Astrocyte (in vitro differentiated cells and primary cell): ENCODE measurements at regions not wholly inside any gene's neighbourhood (a gene's known extent, or its start where the extent isn't known, plus 50 kb on each side); places are given as distances from the start of the nearest gene placed in this dataset.

Experiments used
- EZH2 ChIP-seq: IDR thresholded peaks from 2 replicates; pipeline ENCODE4 v1.6.1; 2012; ENCODE audit warnings: mild to moderate bottlenecking, low read length, inconsistent platforms; ENCODE audit not compliant: insufficient read depth
- TF ChIP-seq, protein P1 (sequence below): IDR thresholded peaks from 2 replicates; pipeline ENCODE4 v1.5.1; 2011; ENCODE audit warnings: low read depth, mild to moderate bottlenecking, inconsistent platforms, low read length, moderate library complexity; ENCODE audit not compliant: insufficient read depth

DNA sequence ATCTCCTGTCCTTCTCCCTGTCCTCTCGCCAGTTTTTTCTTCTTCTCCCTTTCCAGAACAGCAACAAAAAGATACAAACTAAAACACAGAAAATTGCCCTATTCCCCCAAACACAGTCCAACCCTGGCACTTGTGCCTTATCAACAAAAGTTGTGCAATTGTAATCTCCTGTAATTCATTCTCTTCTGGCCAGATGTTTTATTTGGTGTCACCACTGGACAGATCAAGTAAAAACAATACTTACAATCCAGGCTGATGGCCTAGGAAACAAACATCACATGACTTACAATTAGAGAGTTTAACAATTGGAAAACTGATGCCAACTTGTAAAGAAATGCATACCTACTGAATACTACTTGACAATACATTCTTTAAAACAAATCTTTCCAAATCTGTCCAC, 231.6 kb downstream of the ETV1 start:
- TF ChIP-seq, protein P1, sequence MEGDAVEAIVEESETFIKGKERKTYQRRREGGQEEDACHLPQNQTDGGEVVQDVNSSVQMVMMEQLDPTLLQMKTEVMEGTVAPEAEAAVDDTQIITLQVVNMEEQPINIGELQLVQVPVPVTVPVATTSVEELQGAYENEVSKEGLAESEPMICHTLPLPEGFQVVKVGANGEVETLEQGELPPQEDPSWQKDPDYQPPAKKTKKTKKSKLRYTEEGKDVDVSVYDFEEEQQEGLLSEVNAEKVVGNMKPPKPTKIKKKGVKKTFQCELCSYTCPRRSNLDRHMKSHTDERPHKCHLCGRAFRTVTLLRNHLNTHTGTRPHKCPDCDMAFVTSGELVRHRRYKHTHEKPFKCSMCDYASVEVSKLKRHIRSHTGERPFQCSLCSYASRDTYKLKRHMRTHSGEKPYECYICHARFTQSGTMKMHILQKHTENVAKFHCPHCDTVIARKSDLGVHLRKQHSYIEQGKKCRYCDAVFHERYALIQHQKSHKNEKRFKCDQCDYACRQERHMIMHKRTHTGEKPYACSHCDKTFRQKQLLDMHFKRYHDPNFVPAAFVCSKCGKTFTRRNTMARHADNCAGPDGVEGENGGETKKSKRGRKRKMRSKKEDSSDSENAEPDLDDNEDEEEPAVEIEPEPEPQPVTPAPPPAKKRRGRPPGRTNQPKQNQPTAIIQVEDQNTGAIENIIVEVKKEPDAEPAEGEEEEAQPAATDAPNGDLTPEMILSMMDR, result no peak
- TF ChIP-seq EZH2, result no peak
